ENCODE measurements at regions not wholly inside any gene's neighbourhood (a gene's known extent, or its start where the extent isn't known, plus 50 kb on each side); places are given as distances from the start of the nearest gene placed in this dataset.

DNA sequence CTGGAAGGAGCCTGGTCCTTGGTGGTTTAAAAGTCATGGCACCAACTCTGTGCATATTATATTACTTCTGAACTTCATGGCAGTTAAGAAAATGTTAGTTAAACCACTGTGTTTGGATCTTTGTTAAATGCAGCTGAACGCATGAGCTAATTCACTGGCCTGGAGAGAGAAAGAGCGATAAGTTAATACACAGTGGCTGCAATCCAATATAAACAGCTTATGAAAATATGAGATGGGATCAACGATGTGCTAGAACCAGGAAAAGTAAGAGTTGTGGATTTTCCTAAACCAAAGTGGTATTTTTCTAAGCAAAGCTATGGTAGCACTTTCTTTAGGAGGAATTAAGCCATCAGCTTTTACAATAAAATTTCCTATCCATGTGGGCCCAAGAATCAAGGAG, 326.7 kb downstream of the MTX2 start:
- Mint-ChIP-seq H3K9me3 (no peaks in the 10 kb centered on the region), H3K27ac (no peak overlapping the region)
- TF ChIP-seq, protein P1, sequence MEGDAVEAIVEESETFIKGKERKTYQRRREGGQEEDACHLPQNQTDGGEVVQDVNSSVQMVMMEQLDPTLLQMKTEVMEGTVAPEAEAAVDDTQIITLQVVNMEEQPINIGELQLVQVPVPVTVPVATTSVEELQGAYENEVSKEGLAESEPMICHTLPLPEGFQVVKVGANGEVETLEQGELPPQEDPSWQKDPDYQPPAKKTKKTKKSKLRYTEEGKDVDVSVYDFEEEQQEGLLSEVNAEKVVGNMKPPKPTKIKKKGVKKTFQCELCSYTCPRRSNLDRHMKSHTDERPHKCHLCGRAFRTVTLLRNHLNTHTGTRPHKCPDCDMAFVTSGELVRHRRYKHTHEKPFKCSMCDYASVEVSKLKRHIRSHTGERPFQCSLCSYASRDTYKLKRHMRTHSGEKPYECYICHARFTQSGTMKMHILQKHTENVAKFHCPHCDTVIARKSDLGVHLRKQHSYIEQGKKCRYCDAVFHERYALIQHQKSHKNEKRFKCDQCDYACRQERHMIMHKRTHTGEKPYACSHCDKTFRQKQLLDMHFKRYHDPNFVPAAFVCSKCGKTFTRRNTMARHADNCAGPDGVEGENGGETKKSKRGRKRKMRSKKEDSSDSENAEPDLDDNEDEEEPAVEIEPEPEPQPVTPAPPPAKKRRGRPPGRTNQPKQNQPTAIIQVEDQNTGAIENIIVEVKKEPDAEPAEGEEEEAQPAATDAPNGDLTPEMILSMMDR (IDR thresholded peaks at IDR 0.05): no peak

DNA sequence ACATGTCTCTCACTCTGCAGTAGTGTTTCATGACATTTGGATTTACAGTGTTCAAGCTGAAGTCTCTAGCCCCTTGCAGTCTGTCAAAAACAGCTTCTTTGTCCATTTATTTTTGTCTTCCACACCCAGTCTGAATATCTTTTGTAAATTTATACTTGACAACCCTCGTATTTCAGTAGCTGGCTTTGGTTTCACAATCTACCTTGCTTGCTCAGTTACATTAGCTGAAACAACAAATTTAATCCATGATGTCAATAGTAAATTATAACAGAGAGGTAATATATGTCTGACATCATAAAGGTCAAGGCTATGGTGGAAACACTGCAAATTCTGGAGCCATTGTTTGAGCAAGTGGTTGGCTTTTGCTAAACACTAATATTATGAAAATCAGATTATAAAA, 328.7 kb downstream of the MTX2 start:
- no peak overlapping the region for H3K4me3 Mint-ChIP-seq
- no peaks in the 10 kb centered on the region for H3K36me3 Mint-ChIP-seq (ENCODE audit: low read depth)
- TF ChIP-seq, protein P1 (IDR thresholded peaks at IDR 0.05): no peak
- DNase-seq: no peak
- no peak overlapping the region for H3K27ac Mint-ChIP-seq
- no peaks in the 10 kb centered on the region for H3K9me3 Mint-ChIP-seq
- peaks cover 6% of the 10 kb centered on the region; the same call in 1 of the 2 replicates for H3K27me3 Mint-ChIP-seq (ENCODE audit: insufficient read depth)
- peaks cover 6% of the 10 kb centered on the region; the same call in 1 of the 2 replicates for H3K4me1 Mint-ChIP-seq (ENCODE audit: low read depth)

More for the DNA sequence above, 326.7 kb downstream of the MTX2 start:
- Mint-ChIP-seq H3K36me3 (ENCODE audit: low read depth) (no peaks in the 10 kb centered on the region), H3K4me3 (no peak overlapping the region), H3K4me1 (ENCODE audit: low read depth) (peaks cover 6% of the 10 kb centered on the region; the same call in 1 of the 2 replicates), H3K27me3 (ENCODE audit: insufficient read depth) (peaks cover 3% of the 10 kb centered on the region)
- DNase-seq: no peak

DNA sequence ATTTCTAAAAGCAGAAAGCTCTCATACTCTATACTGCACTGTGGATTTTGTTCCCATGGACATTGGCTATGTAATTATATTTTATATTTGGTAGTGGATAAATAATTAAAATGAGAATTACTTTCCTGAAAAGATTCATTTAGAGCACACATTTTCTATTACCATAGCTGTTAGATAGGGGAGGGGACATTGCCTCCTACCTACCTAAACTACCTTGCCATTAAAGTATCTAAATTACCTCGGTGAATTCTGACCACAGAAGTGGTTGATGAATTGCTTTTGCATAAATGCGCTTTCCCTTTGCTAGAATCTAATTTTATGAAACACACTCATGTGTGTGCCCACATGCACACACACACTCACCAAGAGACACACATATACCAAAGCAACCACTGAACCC, 329.1 kb downstream of the MTX2 start:
- TF ChIP-seq, protein P1 (IDR thresholded peaks at IDR 0.05): no peak
- Mint-ChIP-seq H3K4me1 (ENCODE audit: low read depth) (peaks cover 6% of the 10 kb centered on the region; the same call in 1 of the 2 replicates), H3K36me3 (ENCODE audit: low read depth) (no peaks in the 10 kb centered on the region), H3K27ac (no peak overlapping the region), H3K27me3 (ENCODE audit: insufficient read depth) (peaks cover 9% of the 10 kb centered on the region; the same call in 1 of the 2 replicates), H3K9me3 (no peaks in the 10 kb centered on the region), H3K4me3 (no peak overlapping the region)
- no peak for DNase-seq

DNA sequence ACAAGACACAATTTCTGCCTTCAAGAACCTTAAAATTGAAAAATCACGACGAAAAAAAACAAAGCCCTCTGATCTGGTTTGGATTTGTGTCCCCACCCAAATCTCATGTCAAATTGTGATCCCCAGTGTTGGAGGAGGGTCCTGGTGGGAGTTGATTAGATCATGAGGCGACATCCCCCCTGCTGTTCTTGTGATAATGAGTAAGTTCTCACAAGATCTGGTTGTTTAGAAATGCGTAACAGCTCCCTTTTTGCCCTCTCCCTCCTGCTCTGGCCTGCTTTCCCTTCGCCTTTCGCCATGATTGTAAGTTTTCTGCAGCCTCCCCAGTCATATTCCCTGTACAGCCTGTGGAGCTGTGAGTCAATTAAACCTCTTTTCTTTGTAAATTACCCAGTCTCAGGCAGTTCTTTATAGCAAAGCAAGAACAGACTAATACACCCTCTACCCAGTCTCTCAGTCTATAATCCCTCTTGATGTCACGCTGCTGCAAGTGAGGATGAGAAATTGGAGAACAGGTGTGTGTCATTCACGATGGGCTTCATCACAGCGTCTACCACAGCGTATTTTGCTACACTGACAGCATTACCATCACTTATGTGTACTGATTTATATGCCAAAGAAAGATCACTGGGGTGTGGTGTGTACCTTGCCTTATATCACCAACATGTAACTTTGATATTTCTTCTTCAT, 330.7 kb downstream of the MTX2 start:
- no peak overlapping the region for H3K4me3 Mint-ChIP-seq
- H3K4me1 Mint-ChIP-seq (ENCODE audit: low read depth): peaks cover 6% of the 10 kb centered on the region; the same call in 1 of the 2 replicates
- no peak for DNase-seq
- no peaks in the 10 kb centered on the region for H3K9me3 Mint-ChIP-seq
- H3K36me3 Mint-ChIP-seq (ENCODE audit: low read depth): no peaks in the 10 kb centered on the region
- TF ChIP-seq, protein P1 (IDR thresholded peaks at IDR 0.05): no peak
- no peak overlapping the region for H3K27ac Mint-ChIP-seq
- peaks cover 10% of the 10 kb centered on the region for H3K27me3 Mint-ChIP-seq (ENCODE audit: insufficient read depth)

DNA sequence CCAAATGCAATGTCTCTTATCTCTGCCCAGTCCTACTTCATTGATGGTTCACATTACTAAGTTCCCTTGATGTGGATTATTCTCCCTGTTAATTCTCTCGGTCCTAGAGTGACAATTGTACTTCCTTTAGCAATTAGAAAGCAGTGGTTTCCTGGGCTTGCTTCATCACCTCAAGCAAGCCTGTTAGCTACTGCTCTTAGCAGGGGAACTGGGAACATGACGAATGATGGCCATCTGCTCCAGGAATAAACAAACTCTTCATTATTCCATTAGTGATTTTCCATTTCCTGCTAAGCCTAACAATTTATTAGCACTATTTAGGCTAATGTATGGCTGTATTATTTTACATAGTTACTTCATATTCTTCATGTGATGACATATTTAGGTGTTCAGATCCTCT, 331.8 kb downstream of the MTX2 start:
- H3K36me3 Mint-ChIP-seq (ENCODE audit: low read depth): no peaks in the 10 kb centered on the region
- no peak for DNase-seq
- no peak overlapping the region for H3K4me3 Mint-ChIP-seq
- TF ChIP-seq, protein P1 (IDR thresholded peaks at IDR 0.05): no peak
- no peak overlapping the region for H3K27ac Mint-ChIP-seq
- peaks cover 14% of the 10 kb centered on the region for H3K27me3 Mint-ChIP-seq (ENCODE audit: insufficient read depth)
- peaks cover 2% of the 10 kb centered on the region; the same call in 1 of the 2 replicates for H3K4me1 Mint-ChIP-seq (ENCODE audit: low read depth)
- H3K9me3 Mint-ChIP-seq: no peaks in the 10 kb centered on the region
